ENCODE measurements at regions not wholly inside any gene's neighbourhood (a gene's known extent, or its start where the extent isn't known, plus 50 kb on each side); places are given as distances from the start of the nearest gene placed in this dataset.

DNA sequence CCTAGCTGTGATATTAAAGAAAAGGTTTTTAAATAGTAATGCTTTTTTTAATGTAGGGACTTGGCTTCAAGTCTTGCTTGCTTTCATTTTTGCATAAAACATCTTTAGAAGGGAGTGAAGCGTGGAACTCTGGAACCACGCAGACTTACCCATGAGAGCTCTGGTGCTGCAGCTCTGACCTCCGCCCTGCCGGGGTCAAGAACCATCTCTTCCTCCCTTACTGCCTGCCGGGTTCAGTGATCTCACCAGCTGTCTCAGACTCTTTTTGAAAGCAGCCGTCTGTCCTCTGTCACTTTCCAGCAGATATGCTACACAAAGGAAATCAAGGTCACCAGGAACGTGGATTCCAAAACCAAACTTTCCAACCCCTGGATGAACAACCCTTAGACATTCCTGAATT is 353.8 kb downstream of the GPR37 start:
- Histone ChIP-seq H3K4me1 (ENCODE audit: insufficient read depth) (no peaks in the 10 kb centered on the region), H3K9me2 (ENCODE audit: insufficient read depth) (peaks cover 2% of the 10 kb centered on the region; the same call in 1 of the 2 replicates), H3K4me2 (no peak overlapping the region), H3K4me3 (no peak overlapping the region), H3K36me3 (ENCODE audit: insufficient read depth) (no peaks in the 10 kb centered on the region), H3K27ac (ENCODE audit: low read depth) (no peak overlapping the region), H3K27me3 (ENCODE audit: insufficient read depth) (no peaks in the 10 kb centered on the region), H3F3A (replicated peaks; ENCODE audit: low read depth) (no peaks in the 10 kb centered on the region), H3K79me2 (replicated peaks; ENCODE audit: insufficient read depth) (no peaks in the 10 kb centered on the region), H4K20me1 (replicated peaks; ENCODE audit: insufficient read depth) (no peaks in the 10 kb centered on the region), H2AFZ (no peak overlapping the region)
- TF ChIP-seq NANOG (IDR thresholded peaks at IDR 0.05; ENCODE audit: borderline replicate concordance) (no peak), ZNF331 (CRISPR knock-in tag; IDR thresholded peaks at IDR 0.05; ENCODE audit: low read depth) (no peak), ZNF114 (CRISPR knock-in tag; IDR thresholded peaks at IDR 0.05) (no peak), ETS1 (IDR thresholded peaks at IDR 0.05) (no peak), JUNB (IDR thresholded peaks at IDR 0.05; ENCODE audit: unreplicated experiment) (no peak), EZH2 (IDR thresholded peaks at IDR 0.05; ENCODE audit: low read depth, unreplicated experiment) (no peak), CREB1 (CRISPR knock-in tag; IDR thresholded peaks at IDR 0.05; ENCODE audit: low read depth) (no peak), EZH2phosphoT487 (IDR thresholded peaks at IDR 0.05; ENCODE audit: unreplicated experiment) (no peak), REST (IDR thresholded peaks at IDR 0.05; ENCODE audit: unreplicated experiment) (no peak), STAT1 (IDR thresholded peaks at IDR 0.05; ENCODE audit: unreplicated experiment) (no peak), POLR2AphosphoS5 (IDR thresholded peaks at IDR 0.05; ENCODE audit: low read depth) (no peak)
- TF ChIP-seq, protein P1, sequence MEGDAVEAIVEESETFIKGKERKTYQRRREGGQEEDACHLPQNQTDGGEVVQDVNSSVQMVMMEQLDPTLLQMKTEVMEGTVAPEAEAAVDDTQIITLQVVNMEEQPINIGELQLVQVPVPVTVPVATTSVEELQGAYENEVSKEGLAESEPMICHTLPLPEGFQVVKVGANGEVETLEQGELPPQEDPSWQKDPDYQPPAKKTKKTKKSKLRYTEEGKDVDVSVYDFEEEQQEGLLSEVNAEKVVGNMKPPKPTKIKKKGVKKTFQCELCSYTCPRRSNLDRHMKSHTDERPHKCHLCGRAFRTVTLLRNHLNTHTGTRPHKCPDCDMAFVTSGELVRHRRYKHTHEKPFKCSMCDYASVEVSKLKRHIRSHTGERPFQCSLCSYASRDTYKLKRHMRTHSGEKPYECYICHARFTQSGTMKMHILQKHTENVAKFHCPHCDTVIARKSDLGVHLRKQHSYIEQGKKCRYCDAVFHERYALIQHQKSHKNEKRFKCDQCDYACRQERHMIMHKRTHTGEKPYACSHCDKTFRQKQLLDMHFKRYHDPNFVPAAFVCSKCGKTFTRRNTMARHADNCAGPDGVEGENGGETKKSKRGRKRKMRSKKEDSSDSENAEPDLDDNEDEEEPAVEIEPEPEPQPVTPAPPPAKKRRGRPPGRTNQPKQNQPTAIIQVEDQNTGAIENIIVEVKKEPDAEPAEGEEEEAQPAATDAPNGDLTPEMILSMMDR (conservative IDR thresholded peaks at IDR 0.05; ENCODE audit: low read depth in 2 of 2), result no peak
- TF ChIP-seq, protein P2, sequence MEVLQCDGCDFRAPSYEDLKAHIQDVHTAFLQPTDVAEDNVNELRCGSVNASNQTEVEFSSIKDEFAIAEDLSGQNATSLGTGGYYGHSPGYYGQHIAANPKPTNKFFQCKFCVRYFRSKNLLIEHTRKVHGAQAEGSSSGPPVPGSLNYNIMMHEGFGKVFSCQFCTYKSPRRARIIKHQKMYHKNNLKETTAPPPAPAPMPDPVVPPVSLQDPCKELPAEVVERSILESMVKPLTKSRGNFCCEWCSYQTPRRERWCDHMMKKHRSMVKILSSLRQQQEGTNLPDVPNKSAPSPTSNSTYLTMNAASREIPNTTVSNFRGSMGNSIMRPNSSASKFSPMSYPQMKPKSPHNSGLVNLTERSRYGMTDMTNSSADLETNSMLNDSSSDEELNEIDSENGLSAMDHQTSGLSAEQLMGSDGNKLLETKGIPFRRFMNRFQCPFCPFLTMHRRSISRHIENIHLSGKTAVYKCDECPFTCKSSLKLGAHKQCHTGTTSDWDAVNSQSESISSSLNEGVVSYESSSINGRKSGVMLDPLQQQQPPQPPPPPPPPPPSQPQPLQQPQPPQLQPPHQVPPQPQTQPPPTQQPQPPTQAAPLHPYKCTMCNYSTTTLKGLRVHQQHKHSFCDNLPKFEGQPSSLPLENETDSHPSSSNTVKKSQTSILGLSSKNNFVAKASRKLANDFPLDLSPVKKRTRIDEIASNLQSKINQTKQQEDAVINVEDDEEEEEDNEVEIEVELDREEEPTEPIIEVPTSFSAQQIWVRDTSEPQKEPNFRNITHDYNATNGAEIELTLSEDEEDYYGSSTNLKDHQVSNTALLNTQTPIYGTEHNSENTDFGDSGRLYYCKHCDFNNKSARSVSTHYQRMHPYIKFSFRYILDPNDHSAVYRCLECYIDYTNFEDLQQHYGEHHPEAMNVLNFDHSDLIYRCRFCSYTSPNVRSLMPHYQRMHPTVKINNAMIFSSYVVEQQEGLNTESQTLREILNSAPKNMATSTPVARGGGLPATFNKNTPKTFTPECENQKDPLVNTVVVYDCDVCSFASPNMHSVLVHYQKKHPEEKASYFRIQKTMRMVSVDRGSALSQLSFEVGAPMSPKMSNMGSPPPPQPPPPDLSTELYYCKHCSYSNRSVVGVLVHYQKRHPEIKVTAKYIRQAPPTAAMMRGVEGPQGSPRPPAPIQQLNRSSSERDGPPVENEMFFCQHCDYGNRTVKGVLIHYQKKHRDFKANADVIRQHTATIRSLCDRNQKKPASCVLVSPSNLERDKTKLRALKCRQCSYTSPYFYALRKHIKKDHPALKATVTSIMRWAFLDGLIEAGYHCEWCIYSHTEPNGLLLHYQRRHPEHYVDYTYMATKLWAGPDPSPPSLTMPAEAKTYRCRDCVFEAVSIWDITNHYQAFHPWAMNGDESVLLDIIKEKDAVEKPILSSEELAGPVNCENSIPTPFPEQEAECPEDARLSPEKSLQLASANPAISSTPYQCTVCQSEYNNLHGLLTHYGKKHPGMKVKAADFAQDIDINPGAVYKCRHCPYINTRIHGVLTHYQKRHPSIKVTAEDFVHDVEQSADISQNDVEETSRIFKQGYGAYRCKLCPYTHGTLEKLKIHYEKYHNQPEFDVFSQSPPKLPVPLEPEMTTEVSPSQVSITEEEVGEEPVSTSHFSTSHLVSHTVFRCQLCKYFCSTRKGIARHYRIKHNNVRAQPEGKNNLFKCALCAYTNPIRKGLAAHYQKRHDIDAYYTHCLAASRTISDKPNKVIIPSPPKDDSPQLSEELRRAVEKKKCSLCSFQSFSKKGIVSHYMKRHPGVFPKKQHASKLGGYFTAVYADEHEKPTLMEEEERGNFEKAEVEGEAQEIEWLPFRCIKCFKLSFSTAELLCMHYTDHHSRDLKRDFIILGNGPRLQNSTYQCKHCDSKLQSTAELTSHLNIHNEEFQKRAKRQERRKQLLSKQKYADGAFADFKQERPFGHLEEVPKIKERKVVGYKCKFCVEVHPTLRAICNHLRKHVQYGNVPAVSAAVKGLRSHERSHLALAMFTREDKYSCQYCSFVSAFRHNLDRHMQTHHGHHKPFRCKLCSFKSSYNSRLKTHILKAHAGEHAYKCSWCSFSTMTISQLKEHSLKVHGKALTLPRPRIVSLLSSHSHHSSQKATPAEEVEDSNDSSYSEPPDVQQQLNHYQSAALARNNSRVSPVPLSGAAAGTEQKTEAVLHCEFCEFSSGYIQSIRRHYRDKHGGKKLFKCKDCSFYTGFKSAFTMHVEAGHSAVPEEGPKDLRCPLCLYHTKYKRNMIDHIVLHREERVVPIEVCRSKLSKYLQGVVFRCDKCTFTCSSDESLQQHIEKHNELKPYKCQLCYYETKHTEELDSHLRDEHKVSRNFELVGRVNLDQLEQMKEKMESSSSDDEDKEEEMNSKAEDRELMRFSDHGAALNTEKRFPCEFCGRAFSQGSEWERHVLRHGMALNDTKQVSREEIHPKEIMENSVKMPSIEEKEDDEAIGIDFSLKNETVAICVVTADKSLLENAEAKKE (CRISPR knock-in tag; IDR thresholded peaks at IDR 0.05), result no peak
- Mint-ChIP-seq H3K4me1 (no peaks in the 10 kb centered on the region), H3K27me3 (ENCODE audit: insufficient read depth, low read depth, poor library complexity) (no peaks in the 10 kb centered on the region), H3K4me3 (no peak overlapping the region), H3K9me3 (no peaks in the 10 kb centered on the region), H3K36me3 (ENCODE audit: low read depth) (no peaks in the 10 kb centered on the region), H3K27ac (no peak overlapping the region)
- no peak for ATAC-seq
- no peak for DNase-seq (ENCODE audit: low spot score)

All from GM23338 (cell line).